AG04449 (cell line): ENCODE measurements at regions not wholly inside any gene's neighbourhood (a gene's known extent, or its start where the extent isn't known, plus 50 kb on each side); places are given as distances from the start of the nearest gene placed in this dataset.

Experiments
- CTCF ChIA-PET: fragments of 350-600 bp; formaldehyde crosslinking; extraction: SDS; loops from one replicate; lab custom pipeline; 2021; ENCODE audit warnings: antibody characterized with exemption; lab: Yijun Ruan, JAX
- POLR2A ChIA-PET: fragments of 400-600, 350-600 bp; formaldehyde crosslinking; extraction: SDS; loops from one replicate; lab custom pipeline; 2020; ENCODE audit warnings: antibody characterized with exemption, inconsistent platforms; lab: Yijun Ruan, JAX
- DNase-seq: peaks from one replicate; pipeline ENCODE4 v3.0.0-alpha.2; 2010; ENCODE audit warnings: low read depth, low spot score
- H3K4me3 ChIP-seq: 2 replicates; pipeline ENCODE4 v1.5.1; 2011; ENCODE audit warnings: low read depth, mild to moderate bottlenecking, control low read depth, low read length
- CTCF ChIP-seq: IDR thresholded peaks from one replicate; pipeline ENCODE4 v1.5.1; 2011; ENCODE audit warnings: mild to moderate bottlenecking, moderate library complexity, low read length, control low read depth, inconsistent platforms; ENCODE audit not compliant: insufficient read depth; ENCODE audit errors: missing control alignments

GRCh38 chr5:89343666-89344065, 460.7 kb upstream of the MEF2C start:
- CTCF ChIA-PET, result interaction anchor here (1.2 to 1.4 kb wide), 2 partner anchors 13 to 614 kb away, joined by 3 to 4 read pairs; no protein-coding TSS in a partner anchor
- POLR2A ChIA-PET, result interaction anchor here (0.6 kb wide), 1 partner anchor 341 kb away, joined by 4 read pairs; no protein-coding TSS in a partner anchor
- TF ChIP-seq CTCF, result no peak
- no peak for DNase-seq
- no peak overlapping the region for H3K4me3 ChIP-seq

GRCh38 chr5:89342106-89342876, 459.3 kb upstream of the MEF2C start:
- no peak overlapping the region for H3K4me3 ChIP-seq
- CTCF ChIA-PET, result interaction anchor here (1.2 kb wide), 1 partner anchor 613 kb away, joined by 3 read pairs; no protein-coding TSS in a partner anchor
- no peak for TF ChIP-seq CTCF
- POLR2A ChIA-PET, result interaction anchor here (1.0 kb wide), 1 partner anchor 28 kb away, joined by 3 read pairs; no protein-coding TSS in a partner anchor
- DNase-seq, result peak; percentile 84

- peak; percentile 59 for DNase-seq
- CTCF ChIA-PET, result no interaction called here
- H3K4me3 ChIP-seq, result no peak overlapping the region
- POLR2A ChIA-PET, result no interaction called here
- TF ChIP-seq CTCF, result no peak
Measured at GRCh38 chr5:89338935-89339334, 456.0 kb upstream of the MEF2C start.

- CTCF ChIA-PET, result no interaction called here
Measured at GRCh38 chr5:89336111-89336510, 453.1 kb upstream of the MEF2C start.

GRCh38 chr5:89330140-89330539, 447.2 kb upstream of the MEF2C start:
- CTCF ChIA-PET, result no interaction called here
- POLR2A ChIA-PET, result no interaction called here
- no peak for TF ChIP-seq CTCF
- H3K4me3 ChIP-seq, result no peak overlapping the region
- DNase-seq, result no peak

More at GRCh38 chr5:89336111-89336510, 453.1 kb upstream of the MEF2C start:
- H3K4me3 ChIP-seq, result no peak overlapping the region
- no peak for DNase-seq
- no peak for TF ChIP-seq CTCF
- POLR2A ChIA-PET, result no interaction called here

- no peak for TF ChIP-seq CTCF
- CTCF ChIA-PET, result no interaction called here
- H3K4me3 ChIP-seq, result no peak overlapping the region
- no peak for DNase-seq
- POLR2A ChIA-PET, result no interaction called here
Measured at GRCh38 chr5:89327608-89328007, 444.6 kb upstream of the MEF2C start.
